BLaER1 (cell line): ENCODE measurements at regions not wholly inside any gene's neighbourhood (a gene's known extent, or its start where the extent isn't known, plus 50 kb on each side); places are given as distances from the start of the nearest gene placed in this dataset.
"Not testable (repeated sequence)": the region's sequence is repeated elsewhere in the genome, so short reads cannot be mapped to it uniquely, and the experiment has no call there.

Experiments used
- H3K27ac ChIP-seq: shearing (Covaris generic); formaldehyde crosslinking; 2 replicates; pipeline ENCODE4 v1.8.1; 2022
- H3K27me3 ChIP-seq: shearing (Covaris generic); formaldehyde crosslinking; 2 replicates; pipeline ENCODE4 v1.8.1; 2022
- H3K36me3 ChIP-seq: shearing (Covaris generic); formaldehyde crosslinking; 2 replicates; pipeline ENCODE4 v1.8.1; 2022
- H3K4me1 ChIP-seq: shearing (Covaris generic); formaldehyde crosslinking; 2 replicates; pipeline ENCODE4 v1.8.1; 2022
- H3K4me2 ChIP-seq: shearing (Covaris generic); formaldehyde crosslinking; 2 replicates; pipeline ENCODE4 v1.8.1; 2022
- H3K4me3 ChIP-seq: shearing (Covaris generic); formaldehyde crosslinking; 2 replicates; pipeline ENCODE4 v1.8.1; 2022
- H3K9ac ChIP-seq: shearing (Covaris generic); formaldehyde crosslinking; 2 replicates; pipeline ENCODE4 v1.8.1; 2022
- H3K9me3 ChIP-seq: shearing (Covaris generic); formaldehyde crosslinking; 2 replicates; pipeline ENCODE4 v1.8.1; 2022
- H4K20me1 ChIP-seq: shearing (Covaris generic); formaldehyde crosslinking; 2 replicates; pipeline ENCODE4 v1.8.1; 2022
- Cebpa-rat ChIP-seq: shearing (Covaris generic); IDR thresholded peaks from 2 replicates; pipeline ENCODE4 v1.8.1; 2022

- Histone ChIP-seq H3K27ac (0 out of 2 replicates have a peak overlapping the region, but pooled peaks have one; percentile 9), H3K4me1 (peaks cover 37% of the 10 kb centered on the region), H3K9me3 (no peaks in the 10 kb centered on the region), H3K9ac (no peak overlapping the region), H3K36me3 (no peaks in the 10 kb centered on the region), H3K4me2 (peak overlapping the region; percentile 39), H3K27me3 (no peaks in the 10 kb centered on the region), H4K20me1 (no peaks in the 10 kb centered on the region), H3K4me3 (no peak overlapping the region)
- TF ChIP-seq Cebpa-rat = no peak
Measured at GRCh38 chr14:105682956-105683570, 156.7 kb downstream of the TMEM121 start.

- H4K20me1 ChIP-seq, H3K27ac ChIP-seq, H3K36me3 ChIP-seq, H3K4me2 ChIP-seq, H3K4me3 ChIP-seq, H3K27me3 ChIP-seq, H3K9ac ChIP-seq, H3K9me3 ChIP-seq: not testable (repeated sequence)
- peaks cover 39% of the 10 kb centered on the region; the same call in 1 of the 2 replicates for H3K4me1 ChIP-seq
Measured at GRCh38 chr14:105684056-105684455, 157.7 kb downstream of the TMEM121 start.

GRCh38 chr14:105684597-105684996 is 158.2 kb downstream of the TMEM121 start:
- H3K27me3 ChIP-seq, H3K9ac ChIP-seq, H3K4me3 ChIP-seq, H3K9me3 ChIP-seq, H3K4me2 ChIP-seq, H3K36me3 ChIP-seq, H4K20me1 ChIP-seq, H3K27ac ChIP-seq: not testable (repeated sequence)
- H3K4me1 ChIP-seq = peaks cover 39% of the 10 kb centered on the region; the same call in 1 of the 2 replicates

- Histone ChIP-seq H3K9me3 (no peaks in the 10 kb centered on the region), H3K27ac (no peak overlapping the region; the same call in 1 of the 2 replicates), H4K20me1 (no peaks in the 10 kb centered on the region), H3K9ac (no peak overlapping the region), H3K27me3 (no peaks in the 10 kb centered on the region), H3K4me2 (no peak overlapping the region), H3K4me1 (peaks cover 39% of the 10 kb centered on the region; the same call in 1 of the 2 replicates), H3K4me3 (no peak overlapping the region), H3K36me3 (no peaks in the 10 kb centered on the region)
- no peak for TF ChIP-seq Cebpa-rat
Measured at GRCh38 chr14:105685003-105685402, 158.6 kb downstream of the TMEM121 start.

GRCh38 chr14:105685605-105686004 is 159.2 kb downstream of the TMEM121 start:
- H3K27ac ChIP-seq, H3K9ac ChIP-seq, H3K36me3 ChIP-seq, H3K4me2 ChIP-seq, H3K9me3 ChIP-seq, H4K20me1 ChIP-seq, H3K27me3 ChIP-seq, H3K4me3 ChIP-seq: not testable (repeated sequence)
- H3K4me1 ChIP-seq = peaks cover 43% of the 10 kb centered on the region

- not testable (repeated sequence) for H3K27ac ChIP-seq, H3K4me2 ChIP-seq, H3K9me3 ChIP-seq, H3K4me3 ChIP-seq, H4K20me1 ChIP-seq, H3K27me3 ChIP-seq, H3K9ac ChIP-seq, H3K36me3 ChIP-seq
- H3K4me1 ChIP-seq = peaks cover 48% of the 10 kb centered on the region
Measured at GRCh38 chr14:105686050-105686449, 159.7 kb downstream of the TMEM121 start.

GRCh38 chr14:105686462-105687170 is 160.2 kb downstream of the TMEM121 start:
- H3K27me3 ChIP-seq, H3K36me3 ChIP-seq, H4K20me1 ChIP-seq, H3K27ac ChIP-seq, H3K9ac ChIP-seq, H3K4me3 ChIP-seq, H3K9me3 ChIP-seq: not testable (repeated sequence)
- Histone ChIP-seq H3K4me2 (peak overlapping the region; percentile 19; the same call in 1 of the 2 replicates), H3K4me1 (peaks cover 53% of the 10 kb centered on the region)

- not testable (repeated sequence) for H3K9ac ChIP-seq, H3K36me3 ChIP-seq, H3K9me3 ChIP-seq, H3K27me3 ChIP-seq, H3K4me3 ChIP-seq, H3K27ac ChIP-seq, H4K20me1 ChIP-seq
- H3K4me1 ChIP-seq = peaks cover 58% of the 10 kb centered on the region
- peak overlapping the region; percentile 19; the same call in 1 of the 2 replicates for H3K4me2 ChIP-seq
Measured at GRCh38 chr14:105687171-105688022, 161.0 kb downstream of the TMEM121 start.

- H3K4me1 ChIP-seq = peaks cover 52% of the 10 kb centered on the region
- not testable (repeated sequence) for H3K4me3 ChIP-seq, H3K4me2 ChIP-seq, H3K27ac ChIP-seq, H4K20me1 ChIP-seq, H3K9ac ChIP-seq, H3K36me3 ChIP-seq, H3K9me3 ChIP-seq, H3K27me3 ChIP-seq
Measured at GRCh38 chr14:105688023-105688351, 161.6 kb downstream of the TMEM121 start.

- not testable (repeated sequence) for H3K4me3 ChIP-seq, H3K27ac ChIP-seq
- H3K4me1 ChIP-seq = peaks cover 51% of the 10 kb centered on the region
Measured at GRCh38 chr14:105688664-105689221, 162.4 kb downstream of the TMEM121 start.

More at GRCh38 chr14:105688664-105689221, 162.4 kb downstream of the TMEM121 start:
- H3K27me3 ChIP-seq, H3K4me2 ChIP-seq, H4K20me1 ChIP-seq, H3K36me3 ChIP-seq, H3K9me3 ChIP-seq, H3K9ac ChIP-seq: not testable (repeated sequence)
